ENCODE measurements at regions not wholly inside any gene's neighbourhood (a gene's known extent, or its start where the extent isn't known, plus 50 kb on each side); places are given as distances from the start of the nearest gene placed in this dataset.

- no peaks in the 10 kb centered on the region for H3K4me1 ChIP-seq (ENCODE audit: control insufficient read depth, insufficient read depth, low read length)
- H3K14ac ChIP-seq (replicated peaks; ENCODE audit: low read depth, low read length), result no peak overlapping the region
- no peak for ATAC-seq (ENCODE audit: low read depth)
- no TSS peak for BruUV-seq (replicated peaks)
- H3K18ac ChIP-seq (ENCODE audit: low read depth, low read length), result no peak overlapping the region
- intact Hi-C loops (cut with micrococcal nuclease) (no loop called here), dilution Hi-C loops (cut with HindIII; ENCODE audit: low sequenced_read_pairs, unreplicated experiment) (no loop called here), in situ Hi-C loops (cut with MboI; ENCODE audit: low sequenced_read_pairs) (no loop called here)
- H2BK20ac ChIP-seq (ENCODE audit: low read depth, low read length), result no peak overlapping the region
- no peaks in the 10 kb centered on the region for H3K79me1 ChIP-seq (ENCODE audit: low read depth in 1 of 2, low read length in 2 of 2)
- H3K23ac ChIP-seq (ENCODE audit: low read depth, low read length), result no peak overlapping the region
- no peaks in the 10 kb centered on the region for H3K9me1 ChIP-seq (ENCODE audit: insufficient read depth, low read length)
- H2BK15ac ChIP-seq (ENCODE audit: low read depth, low read length), result no peak overlapping the region
- no peak overlapping the region for H2AFZ ChIP-seq (replicated peaks; ENCODE audit: low read length, poor library complexity)
- no peaks in the 10 kb centered on the region for H3K27me3 ChIP-seq (ENCODE audit: control insufficient read depth, insufficient read depth, low read length)
- H4K5ac ChIP-seq (ENCODE audit: low read depth, low read length), result no peak overlapping the region
- H3K36me3 ChIP-seq (ENCODE audit: control insufficient read depth, insufficient read depth, low read length), result no peaks in the 10 kb centered on the region
- no peak overlapping the region for H3K56ac ChIP-seq (ENCODE audit: extremely low read depth, insufficient read depth, low read length)
- no peak overlapping the region for H4K8ac ChIP-seq (ENCODE audit: low read depth in 2 of 2, low read length in 2 of 2)
- H4K20me1 ChIP-seq (ENCODE audit: insufficient read depth, low read length), result no peaks in the 10 kb centered on the region
- ChIA-PET CTCF (no interaction called here), POLR2A (ENCODE audit: unreplicated experiment) (no interaction called here)
- no peak overlapping the region for H4K91ac ChIP-seq (ENCODE audit: insufficient read depth, low read depth, low read length)
- no peak overlapping the region for H2BK5ac ChIP-seq (ENCODE audit: low read depth, low read length, poor library complexity, severe bottlenecking)
- H2AK9ac ChIP-seq (replicated peaks; ENCODE audit: low read depth, low read length, poor library complexity), result no peak overlapping the region
- no peak overlapping the region for H3K9ac ChIP-seq (ENCODE audit: low read depth, low read length)
- DNase-seq, result no peak
- H2BK120ac ChIP-seq (ENCODE audit: low read depth, low read length), result no peak overlapping the region
- TF ChIP-seq SMC3 (IDR thresholded peaks at IDR 0.05; ENCODE audit: low read depth, low read length), result no peak
- H3K4me3 ChIP-seq (ENCODE audit: insufficient read depth, low read depth, low read length), result no peak overlapping the region
- H3K4ac ChIP-seq (ENCODE audit: low read depth, low read length), result no peak overlapping the region
- no peak overlapping the region for H3K27ac ChIP-seq (ENCODE audit: insufficient read depth, low read length)
- H3K4me2 ChIP-seq (ENCODE audit: low read depth, low read length), result no peak overlapping the region
- no CpG with 5 or more reads among the region's 4 CpGs for WGBS, 2 experiments (ENCODE audit: extremely low coverage in 2 of 2, insufficient read length in 1 of 2)
- no peaks in the 10 kb centered on the region for H3K9me3 ChIP-seq (ENCODE audit: control insufficient read depth, insufficient read depth, low read length)
- H2AK5ac ChIP-seq (ENCODE audit: low read depth, low read length), result no peak overlapping the region
These were observed 1378.7 kb upstream of the C9orf72 start for GRCh38 chr9:28951945-28952344.
